HG02623 (cell line): ENCODE measurements at regions not wholly inside any gene's neighbourhood (a gene's known extent, or its start where the extent isn't known, plus 50 kb on each side); places are given as distances from the start of the nearest gene placed in this dataset.
"Not testable (repeated sequence)": the region's sequence is repeated elsewhere in the genome, so short reads cannot be mapped to it uniquely, and the experiment has no call there.

Experiments used
- ATAC-seq: cut with Tn5 transposase; IDR thresholded peaks from one replicate; pipeline ENCODE4 v1.9.1; 2021; ENCODE audit warnings: moderate library complexity; ENCODE audit not compliant: unreplicated experiment

DNA sequence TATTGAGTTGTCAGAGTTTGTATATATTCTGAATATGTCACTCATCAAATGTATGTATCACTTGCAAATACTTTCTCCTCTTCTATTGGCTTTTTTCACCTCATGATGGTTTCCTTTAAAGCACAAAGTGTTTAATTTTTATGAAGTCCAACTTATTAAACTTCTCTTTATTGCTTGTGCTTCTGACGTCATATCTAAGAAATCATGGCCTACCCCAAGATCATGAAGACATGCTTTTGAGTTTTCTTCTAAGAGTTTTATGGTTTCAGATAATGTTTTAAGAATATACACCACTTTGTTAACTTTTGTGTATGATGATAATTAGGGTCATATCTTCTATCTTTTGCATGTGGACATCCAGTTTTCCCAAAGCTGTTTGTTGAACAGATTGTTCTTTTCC is 417.2 kb upstream of the ATP10A start:
- no peak for ATAC-seq

DNA sequence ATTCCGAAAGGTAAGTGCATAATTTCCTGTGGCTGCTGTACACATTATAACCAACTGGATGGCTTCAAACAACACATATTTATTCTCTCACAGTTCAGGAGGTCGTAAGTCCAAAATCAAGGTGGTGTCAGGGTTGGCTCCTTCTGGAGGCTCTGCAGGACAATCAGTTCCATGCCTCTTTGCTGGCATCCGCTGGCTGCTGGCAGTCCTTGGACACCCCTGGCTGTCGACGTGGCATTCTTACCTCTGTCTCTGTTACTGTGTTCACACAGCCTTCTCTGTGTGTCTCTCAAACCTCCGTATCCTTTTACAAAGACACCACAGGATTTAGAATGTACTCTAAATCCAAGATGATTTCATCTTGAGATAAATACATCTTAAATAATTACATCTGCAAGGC is 398.8 kb upstream of the ATP10A start:
- no peak for ATAC-seq

DNA sequence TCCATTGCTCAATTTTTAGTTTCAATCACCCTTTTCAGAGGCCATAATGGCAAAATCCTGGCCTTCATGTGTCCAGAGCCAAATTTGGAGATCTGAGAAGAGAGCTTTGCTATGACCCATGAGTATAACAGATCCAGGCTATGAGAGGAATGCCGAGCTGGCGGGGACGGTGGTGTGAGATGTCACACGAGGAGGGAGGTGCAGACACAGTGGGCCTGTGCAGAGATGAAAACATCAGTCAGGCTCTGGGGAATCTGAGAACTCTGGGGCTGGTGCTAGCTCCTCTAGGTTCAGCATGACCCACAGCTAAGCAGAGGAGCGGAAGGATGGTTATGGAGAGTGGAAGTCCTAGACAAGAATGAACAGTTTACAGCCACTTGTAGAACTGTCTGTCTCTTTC is 398.3 kb upstream of the ATP10A start:
- ATAC-seq = no peak

DNA sequence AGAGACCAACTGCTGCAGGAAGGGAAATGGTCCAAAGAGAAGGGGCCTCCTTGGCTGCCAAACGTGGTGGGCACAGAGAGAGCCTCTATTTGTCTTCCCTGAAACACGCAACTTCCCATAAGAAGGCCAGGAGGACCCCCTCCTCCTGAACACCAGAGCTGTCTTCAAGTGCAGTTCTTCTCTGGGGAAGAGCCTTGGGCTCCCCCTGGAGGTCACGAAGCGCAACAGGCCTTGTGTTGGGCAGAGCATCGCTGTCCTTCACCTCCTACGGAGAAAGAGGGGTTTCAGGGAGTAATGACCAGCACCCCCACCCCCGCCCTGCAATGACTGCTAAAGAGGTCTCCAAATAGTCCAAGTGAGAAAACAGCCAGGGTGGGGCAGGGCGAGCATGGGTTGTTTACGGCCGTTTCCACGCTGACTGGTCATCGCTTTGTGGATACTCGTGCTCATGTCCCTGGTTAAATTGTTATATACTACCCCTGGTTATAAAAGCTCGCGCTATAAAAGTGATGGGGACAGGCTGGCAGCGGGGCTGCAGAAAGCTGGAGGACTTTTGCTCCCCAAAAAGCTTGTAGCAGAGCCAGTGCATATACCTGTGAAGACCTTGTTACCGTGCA is 397.5 kb upstream of the ATP10A start:
- no peak for ATAC-seq

DNA sequence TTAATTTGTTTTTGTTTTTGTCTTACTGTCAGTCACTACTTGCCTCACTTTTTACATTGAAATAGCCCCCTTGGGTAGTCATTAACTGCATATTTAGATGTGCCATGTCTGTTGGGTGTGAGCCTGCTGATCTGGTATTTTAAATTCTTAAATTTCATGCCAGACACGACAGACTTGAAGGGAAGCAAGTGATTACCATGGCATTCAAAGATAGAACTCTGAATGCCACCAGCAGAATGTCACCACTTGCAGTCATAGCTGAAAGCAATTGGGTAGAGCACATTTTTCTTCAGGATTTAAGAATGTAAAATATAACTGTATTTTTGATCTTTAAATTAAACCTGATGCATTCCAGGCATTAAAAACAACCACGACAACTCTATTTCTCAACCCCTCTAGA is 396.5 kb upstream of the ATP10A start:
- no peak for ATAC-seq

DNA sequence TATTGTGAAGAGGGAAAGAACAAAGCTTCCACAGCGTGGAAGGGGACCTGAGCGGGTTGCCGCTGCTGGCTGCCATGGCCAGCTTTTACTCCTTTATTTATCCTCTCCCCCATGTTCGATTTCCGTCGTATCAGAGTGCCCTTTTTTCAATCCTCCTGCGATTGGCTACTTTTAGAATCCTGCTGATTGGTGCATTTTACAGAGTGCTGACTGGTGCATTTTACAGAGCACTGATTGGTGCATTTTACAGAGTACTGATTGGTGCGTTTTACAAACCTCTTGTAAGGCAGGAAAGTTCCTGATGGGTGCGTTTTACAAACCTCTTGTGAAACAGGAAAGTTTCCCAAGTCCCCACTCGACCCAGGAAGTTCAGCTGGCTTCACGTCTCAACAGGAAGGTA is 381.7 kb upstream of the ATP10A start:
- not testable (repeated sequence) for ATAC-seq

DNA sequence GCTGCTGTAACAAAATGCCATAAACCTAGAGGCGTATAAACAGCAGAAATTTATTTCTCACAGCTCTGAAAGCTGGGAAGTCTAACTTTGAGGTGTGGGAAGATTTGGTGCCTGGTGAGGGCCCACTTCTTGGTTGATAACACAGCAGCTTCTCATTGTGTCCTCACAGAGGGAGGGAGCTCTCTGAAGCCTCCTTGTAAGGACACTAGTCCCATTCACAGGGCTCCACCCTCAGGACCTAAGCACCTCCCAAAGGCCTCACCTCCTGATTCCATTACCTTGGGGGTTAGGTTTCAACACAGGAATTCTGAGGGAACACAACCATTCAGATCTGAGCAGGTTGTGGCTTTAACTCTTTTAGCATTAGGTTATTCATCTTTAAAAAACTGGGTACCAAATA is 380.3 kb upstream of the ATP10A start:
- no peak for ATAC-seq

DNA sequence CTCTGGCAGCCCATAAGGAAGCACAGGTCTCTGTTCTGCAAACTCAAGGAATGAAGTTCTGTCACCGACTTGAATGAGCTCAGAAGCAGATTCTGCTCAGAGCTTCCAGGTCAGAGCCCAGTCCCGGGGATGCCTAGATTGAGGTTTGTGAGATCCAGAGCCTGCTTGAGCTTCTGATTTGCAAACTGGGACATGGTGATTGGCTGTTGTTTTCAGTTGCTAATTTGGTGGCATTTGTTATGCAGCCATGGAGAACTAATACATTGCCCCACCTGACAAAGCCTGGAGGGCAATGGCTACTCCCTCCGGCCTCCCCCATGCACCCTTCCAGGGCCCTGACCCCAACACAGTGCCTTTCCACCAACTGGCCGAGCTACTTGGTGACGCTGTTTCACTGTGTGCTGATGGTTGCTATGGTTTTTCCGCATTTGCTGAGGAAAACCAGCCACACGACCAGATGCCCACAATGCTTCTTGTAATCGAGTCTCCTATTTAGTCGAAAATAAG is 379.5 kb upstream of the ATP10A start:
- ATAC-seq = no peak

DNA sequence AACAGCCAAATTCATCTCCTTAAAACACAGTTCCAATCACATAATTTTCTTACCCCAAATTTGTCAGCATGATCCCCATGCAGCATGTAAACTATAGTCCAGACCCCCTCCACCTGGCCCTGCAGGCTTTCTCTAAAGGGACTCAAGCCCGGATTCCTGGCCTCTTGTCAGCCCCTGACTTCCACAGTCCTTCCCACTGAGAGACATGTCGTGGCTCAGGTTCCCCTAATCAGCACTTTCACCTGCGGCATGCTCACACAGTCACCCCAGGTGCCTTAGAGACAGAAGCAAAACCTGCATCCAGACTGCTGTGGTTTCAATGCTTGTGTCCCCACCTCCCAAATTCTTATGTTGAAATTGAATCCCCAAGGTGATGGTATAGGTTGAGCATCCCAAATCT is 372.7 kb upstream of the ATP10A start:
- ATAC-seq = no peak

DNA sequence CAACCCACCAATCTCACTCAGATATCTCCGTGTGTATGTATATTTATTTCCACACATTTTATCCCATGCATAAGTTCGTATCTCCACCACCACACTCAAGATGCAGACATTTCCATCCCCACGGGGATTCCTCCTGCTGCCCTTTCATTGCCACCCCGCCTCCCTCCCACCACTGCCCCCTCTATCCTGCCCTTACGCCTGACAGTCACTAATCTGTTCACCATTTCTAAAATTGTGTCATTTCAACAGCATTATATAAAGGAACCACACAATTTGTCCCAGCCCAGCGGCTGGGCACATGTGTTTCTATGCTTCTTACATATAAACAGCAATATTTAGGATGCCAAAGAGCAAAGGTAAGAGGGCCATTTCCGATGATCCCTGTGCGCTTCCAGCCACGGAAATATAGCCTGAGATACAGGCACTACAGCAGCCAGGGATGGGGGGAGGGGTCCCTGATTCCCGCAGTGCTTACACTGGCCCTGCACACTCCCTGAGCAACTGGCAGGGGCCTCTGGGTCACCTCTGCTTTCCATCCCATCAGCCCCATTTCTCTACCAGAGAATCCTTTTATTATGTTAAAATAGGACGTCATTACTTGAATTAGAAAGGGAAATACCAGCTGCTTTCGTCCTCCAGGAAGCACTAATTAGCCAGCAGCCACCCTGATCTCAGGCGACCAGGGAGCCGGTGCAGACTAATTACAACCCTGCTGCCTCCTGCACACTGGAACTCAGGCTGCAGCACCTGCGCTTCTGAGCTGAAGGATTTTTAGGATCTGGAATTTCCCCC is 372.0 kb upstream of the ATP10A start:
- ATAC-seq = no peak

DNA sequence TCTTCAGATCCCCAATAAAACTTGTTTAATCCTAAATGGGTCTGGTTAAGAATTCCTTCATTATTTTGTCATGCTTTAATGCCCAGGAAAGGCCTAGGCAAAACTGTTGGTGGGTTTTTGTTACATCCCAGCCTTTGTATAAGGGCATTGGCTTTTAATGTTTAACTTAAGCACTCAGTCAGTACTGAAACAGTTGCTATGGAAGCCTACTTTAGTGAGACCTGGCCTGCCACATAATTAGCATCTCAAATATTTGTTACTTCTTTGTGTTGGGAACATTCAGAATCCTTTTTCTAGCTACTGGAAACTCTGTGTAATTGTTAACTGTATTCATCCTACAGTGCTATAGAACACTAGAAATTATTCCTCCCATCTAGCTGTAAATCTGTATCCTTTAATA is 369.6 kb upstream of the ATP10A start:
- ATAC-seq = no peak

DNA sequence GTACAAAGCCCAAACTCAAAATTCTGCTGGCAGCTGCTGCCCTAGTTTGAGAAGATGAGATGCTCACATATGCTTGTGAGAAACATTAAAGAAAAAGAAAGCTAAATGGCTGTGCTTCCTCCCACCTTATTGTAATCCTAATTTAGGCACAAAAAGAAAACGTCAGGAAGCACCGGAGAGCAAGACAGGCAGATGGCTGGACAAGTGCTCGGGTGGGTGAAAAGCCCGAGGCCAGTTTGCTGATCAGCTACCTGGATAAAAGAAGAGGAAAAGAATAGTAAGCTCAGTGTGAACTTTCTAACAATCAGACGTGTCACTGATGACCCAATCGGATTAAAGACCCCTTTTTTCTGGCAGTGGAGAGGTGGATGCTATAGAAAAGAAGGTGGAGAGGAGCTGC is 368.0 kb upstream of the ATP10A start:
- ATAC-seq = no peak

DNA sequence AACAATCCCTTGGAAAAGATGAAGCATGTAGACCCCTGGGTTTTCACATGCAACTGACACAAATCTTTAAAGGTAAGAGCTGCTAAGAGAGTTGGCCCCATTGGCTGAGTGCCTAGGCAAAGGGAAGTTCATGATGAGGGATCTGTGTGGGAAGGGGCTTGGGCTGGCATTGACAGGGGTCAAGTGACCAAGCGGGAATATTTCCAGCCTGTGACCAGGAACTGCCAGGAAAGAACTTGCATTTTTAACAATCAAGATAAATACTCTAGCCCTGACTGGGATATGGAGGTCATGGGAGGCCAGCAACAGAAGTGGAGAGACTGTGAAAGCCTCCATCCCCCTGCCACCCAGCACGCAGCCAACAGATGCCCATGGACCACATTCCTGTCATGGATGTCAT is 361.1 kb upstream of the ATP10A start:
- ATAC-seq = no peak

DNA sequence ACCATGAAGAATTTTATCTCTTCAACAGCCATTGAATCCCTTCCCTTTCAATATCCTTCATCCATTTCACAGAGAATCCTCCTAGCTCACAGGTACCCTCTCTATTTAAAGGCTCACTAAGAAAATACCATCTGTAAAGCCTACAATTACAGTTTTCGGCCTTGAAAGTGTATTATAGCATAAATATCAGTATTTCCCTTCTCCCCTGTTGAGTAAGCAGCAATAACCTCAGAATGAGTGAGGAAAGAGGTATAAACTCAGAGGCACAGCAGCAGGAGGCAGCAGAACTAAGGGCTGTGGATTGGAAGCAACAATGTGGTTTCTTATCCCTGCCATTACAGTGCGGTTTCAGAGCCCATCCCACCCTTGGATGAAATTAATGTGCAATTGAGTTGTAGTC is 360.6 kb upstream of the ATP10A start:
- no peak for ATAC-seq

DNA sequence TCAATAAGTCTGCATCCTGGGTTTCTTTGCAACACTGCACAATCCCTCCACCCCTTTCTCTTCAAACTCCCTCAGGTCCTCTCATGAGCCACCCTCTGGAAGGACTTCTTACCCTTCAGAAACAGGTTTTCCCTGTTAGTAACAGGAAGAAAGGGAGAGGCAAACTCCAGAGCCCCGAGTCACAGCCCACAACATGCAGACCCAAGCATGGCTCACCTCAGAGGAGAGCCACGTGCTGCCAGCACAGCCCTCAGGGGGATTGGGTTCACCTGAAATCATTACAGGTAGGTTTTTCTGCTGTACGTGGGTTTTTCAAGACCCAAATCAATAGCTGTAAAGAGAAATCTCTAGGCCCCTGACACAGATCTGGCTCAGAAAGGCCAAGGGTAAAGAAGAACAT is 359.7 kb upstream of the ATP10A start:
- no peak for ATAC-seq

DNA sequence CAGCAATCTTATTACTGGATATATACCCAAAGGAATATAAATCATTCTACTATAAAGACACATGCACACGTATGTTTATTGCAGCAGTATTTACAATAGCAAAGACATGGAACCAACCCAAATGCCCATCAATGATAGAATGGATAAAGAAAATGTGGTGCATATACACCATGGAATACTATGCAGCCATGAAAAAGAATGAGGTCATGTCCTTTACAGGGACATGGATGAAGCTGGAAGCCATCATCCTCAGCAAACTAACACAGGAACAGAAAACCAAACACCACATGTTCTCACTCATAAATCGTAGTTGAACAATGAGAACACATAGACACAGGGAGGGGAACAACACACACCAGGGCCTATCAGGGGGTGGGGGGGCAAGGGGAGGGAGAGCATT is 353.9 kb upstream of the ATP10A start:
- ATAC-seq = not testable (repeated sequence)

DNA sequence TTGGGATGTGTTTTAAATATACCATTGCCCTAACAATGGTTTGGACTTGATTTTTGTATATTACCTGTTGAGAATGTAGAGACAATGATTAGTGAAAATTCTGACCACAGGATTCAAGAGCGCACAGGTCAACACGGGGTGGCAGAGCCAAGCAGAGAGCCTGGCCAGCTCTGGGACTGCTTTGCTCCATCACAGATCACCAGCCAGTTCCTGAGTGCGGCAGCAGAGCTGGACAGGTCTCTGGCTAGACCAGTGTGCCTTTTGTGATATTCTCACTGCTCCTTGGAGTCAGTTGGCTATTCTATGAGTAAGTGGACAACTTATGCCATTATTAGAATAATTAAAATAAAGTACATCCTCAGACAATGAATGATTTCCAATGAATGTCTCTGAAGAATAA is 351.2 kb upstream of the ATP10A start:
- ATAC-seq = no peak

DNA sequence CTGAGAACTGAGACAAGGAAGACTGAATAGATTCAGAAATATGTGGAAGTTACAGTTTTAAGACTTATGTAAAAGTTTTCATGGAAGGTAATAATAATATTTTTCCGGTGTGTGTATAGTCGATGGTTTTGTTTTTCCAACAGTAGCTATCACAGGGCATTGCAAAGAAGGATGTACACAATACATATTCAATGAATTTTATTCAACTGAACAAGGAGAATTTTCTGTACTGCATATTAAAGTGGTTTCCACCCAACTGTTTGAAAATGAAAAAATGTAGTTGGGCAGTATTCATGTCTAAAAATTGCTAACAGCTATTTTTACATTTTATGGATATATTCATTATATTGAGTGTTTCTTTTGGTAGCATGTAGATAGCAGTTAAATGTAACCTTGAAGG is 350.3 kb upstream of the ATP10A start:
- ATAC-seq = no peak

DNA sequence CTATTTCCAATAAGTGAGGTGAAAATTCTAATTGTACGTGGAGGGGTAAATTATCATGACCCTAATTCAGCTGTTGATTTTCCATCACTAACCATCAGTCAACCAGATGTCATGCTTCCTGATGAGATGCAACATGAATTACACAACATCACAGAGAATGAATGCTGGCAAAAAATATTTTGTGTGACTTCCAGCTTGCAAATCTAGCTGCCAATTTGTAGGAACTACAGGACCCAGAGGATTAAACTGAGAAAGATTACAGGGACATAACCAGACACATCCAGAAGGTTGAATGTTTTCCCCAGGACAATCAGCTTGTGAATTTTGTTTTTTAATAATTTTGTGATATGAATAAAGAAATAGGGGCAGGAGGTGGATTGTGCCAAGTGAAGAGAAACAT is 349.0 kb upstream of the ATP10A start:
- no peak for ATAC-seq

DNA sequence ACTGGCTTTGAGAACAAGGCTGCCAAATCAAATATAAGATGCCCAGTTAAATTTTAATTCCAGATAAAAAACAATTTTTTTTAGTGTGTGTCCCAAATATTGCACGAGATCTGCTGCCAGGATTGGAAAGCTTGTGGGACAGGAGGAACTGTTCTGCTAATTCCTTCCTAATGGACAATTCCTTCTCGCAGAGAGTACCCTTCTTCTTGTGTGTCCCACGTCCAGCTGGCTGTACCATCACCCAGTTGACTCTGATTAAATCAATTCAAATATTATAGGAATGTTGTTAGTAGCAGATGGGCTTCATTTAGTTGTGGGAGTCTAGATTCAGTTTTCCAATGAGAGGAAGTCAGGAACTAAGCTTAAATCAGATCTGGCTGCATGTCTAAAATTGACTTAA is 347.9 kb upstream of the ATP10A start:
- no peak for ATAC-seq

DNA sequence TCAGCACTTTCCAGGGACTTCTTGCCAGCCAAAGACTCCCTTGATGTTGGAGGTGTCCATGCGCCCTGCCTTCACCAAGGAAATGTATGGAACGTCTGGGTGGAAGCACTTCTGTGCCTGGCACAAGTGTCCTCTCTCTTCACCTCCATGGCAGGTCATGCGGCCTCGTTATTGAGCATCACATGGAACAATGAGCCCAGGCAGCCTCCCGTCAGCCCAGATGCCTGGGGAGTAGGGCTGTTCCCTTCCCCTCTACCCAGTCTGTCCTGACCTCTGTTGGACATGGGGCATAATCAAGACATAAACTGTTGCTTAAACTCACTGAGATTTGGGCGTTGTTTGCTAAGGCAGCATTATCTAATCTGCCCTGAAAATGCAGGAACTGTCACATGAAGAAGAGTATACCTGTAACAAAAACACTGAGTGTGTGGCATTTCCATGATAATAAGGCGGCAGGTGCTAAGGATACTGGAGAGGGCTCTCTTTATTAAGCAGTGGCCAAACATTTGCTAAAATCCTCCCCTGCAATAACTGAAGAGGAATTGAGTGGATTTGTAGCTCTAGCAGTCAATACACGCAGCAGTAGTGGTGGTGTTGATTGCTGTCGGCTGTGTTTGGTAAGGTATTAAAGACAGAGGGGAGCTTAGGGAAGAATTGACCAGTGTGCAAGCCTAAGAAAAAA is 338.2 kb upstream of the ATP10A start:
- ATAC-seq = no peak

DNA sequence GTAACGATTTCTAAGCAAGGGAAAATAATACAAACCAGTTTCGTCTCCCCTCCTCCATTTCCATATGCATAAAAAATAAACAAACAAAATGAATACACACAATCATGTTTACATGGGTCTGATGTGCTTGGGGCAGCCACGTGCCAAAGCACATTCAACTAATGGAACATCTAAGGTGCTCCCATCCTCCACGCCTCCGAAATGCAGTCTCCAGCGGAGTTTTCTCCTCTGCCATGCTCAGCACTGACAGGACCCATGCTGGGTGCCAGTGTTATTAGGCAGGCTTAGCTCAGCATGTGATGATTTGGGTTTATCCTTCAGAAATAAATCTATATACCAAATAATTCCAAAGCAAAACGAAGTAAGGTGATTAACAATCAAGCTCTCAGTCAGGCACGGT is 337.3 kb upstream of the ATP10A start:
- no peak for ATAC-seq
